Dermis blood vessel endothelial cell (primary cell): ENCODE measurements at regions not wholly inside any gene's neighbourhood (a gene's known extent, or its start where the extent isn't known, plus 50 kb on each side); places are given as distances from the start of the nearest gene placed in this dataset.
"Not testable (repeated sequence)": the region's sequence is repeated elsewhere in the genome, so short reads cannot be mapped to it uniquely, and the experiment has no call there.

Source experiments
- DNase-seq: peaks from one replicate; pipeline ENCODE4 v3.0.0; 2010

GRCh38 chr15:19984101-19984500 is 557.5 kb downstream of the GOLGA6L6 start:
- no peak for DNase-seq

GRCh38 chr15:19974998-19975397 is 566.6 kb downstream of the GOLGA6L6 start:
- no peak for DNase-seq

- no peak for DNase-seq
These were observed 567.9 kb downstream of the GOLGA6L6 start for GRCh38 chr15:19973718-19974117.

- not testable (repeated sequence) for DNase-seq
These were observed 569.0 kb downstream of the GOLGA6L6 start for GRCh38 chr15:19972582-19972981.

- DNase-seq, result not testable (repeated sequence)
These were observed 576.0 kb downstream of the GOLGA6L6 start for GRCh38 chr15:19965574-19965973.

- not testable (repeated sequence) for DNase-seq
These were observed 577.1 kb downstream of the GOLGA6L6 start for GRCh38 chr15:19964480-19964879.

GRCh38 chr15:19956124-19956796 is 585.3 kb downstream of the GOLGA6L6 start:
- no peak for DNase-seq

GRCh38 chr15:19944261-19944888 is 597.2 kb downstream of the GOLGA6L6 start:
- no peak for DNase-seq

- DNase-seq, result no peak
These were observed 598.1 kb downstream of the GOLGA6L6 start for GRCh38 chr15:19943515-19943914.

- DNase-seq, result not testable (repeated sequence)
These were observed 638.3 kb downstream of the GOLGA6L6 start for GRCh38 chr15:19903281-19903680.

GRCh38 chr15:19902388-19902787 is 639.2 kb downstream of the GOLGA6L6 start:
- not testable (repeated sequence) for DNase-seq

GRCh38 chr15:19901414-19901813 is 640.2 kb downstream of the GOLGA6L6 start:
- DNase-seq, result not testable (repeated sequence)

- DNase-seq, result no peak
These were observed 642.4 kb downstream of the GOLGA6L6 start for GRCh38 chr15:19899021-19899824.

- DNase-seq, result not testable (repeated sequence)
These were observed 652.8 kb downstream of the GOLGA6L6 start for GRCh38 chr15:19888811-19889210.

- DNase-seq, result not testable (repeated sequence)
These were observed 697.5 kb downstream of the GOLGA6L6 start for GRCh38 chr15:19844061-19844460.
